ENCODE measurements at regions not wholly inside any gene's neighbourhood (a gene's known extent, or its start where the extent isn't known, plus 50 kb on each side); places are given as distances from the start of the nearest gene placed in this dataset.
A peak's percentile ranks its signal among the peaks of the same experiment; 100 is the strongest.
"Not testable (repeated sequence)": the region's sequence is repeated elsewhere in the genome, so short reads cannot be mapped to it uniquely, and the experiment has no call there.

GRCh38 chr9:3648266-3648665 is 122.5 kb upstream of the RFX3 start:
- no CpG with 5 or more reads among the region's 6 CpGs for WGBS (ENCODE audit: insufficient coverage)
- no peak overlapping the region for H3K27ac ChIP-seq (ENCODE audit: insufficient read depth in 1 of 2, low read depth in 1 of 2, low read length in 2 of 2, poor library complexity in 1 of 2, severe bottlenecking in 2 of 2)
- H3K36me3 ChIP-seq (ENCODE audit: control insufficient read depth in 4 of 4, insufficient read depth in 4 of 4, low read length in 3 of 4) = no peaks in the 10 kb centered on the region
- ChIA-PET CTCF (interaction anchor here (1.3 to 2.0 kb wide), 3 partner anchors 11 to 181 kb away, joined by 4 to 9 read pairs (median 5); partner anchors contain the start of gene RFX3), POLR2A (interaction anchor here (0.5 to 1.0 kb wide), 2 partner anchors 79 to 122 kb away, joined by 3 read pairs; partner anchors contain the start of gene RFX3)
- peaks cover 0 to 3% (median 0%) of the 10 kb centered on the region in 4 experiments for H3K4me1 ChIP-seq (ENCODE audit: control extremely low read depth in 1 of 4, control insufficient read depth in 4 of 4, insufficient read depth in 4 of 4, low read length in 3 of 4)
- H3K4me3 ChIP-seq (ENCODE audit: control insufficient read depth in 1 of 7, extremely low read depth in 1 of 7, insufficient read depth in 4 of 7, low read depth in 2 of 7, low read length in 6 of 7) = no peak overlapping the region
- no peak for DNase-seq
- no peaks in the 10 kb centered on the region for H3K9me3 ChIP-seq (ENCODE audit: control extremely low read depth in 1 of 5, control insufficient read depth in 4 of 5, insufficient read depth in 2 of 5, low read depth in 1 of 5, low read length in 4 of 5)
- H3K27me3 ChIP-seq (replicated peaks in 2 of 5; ENCODE audit: control insufficient read depth in 4 of 5, insufficient read depth in 5 of 5, low read length in 4 of 5) = no peaks in the 10 kb centered on the region

- ChIA-PET POLR2A (interaction anchor here (1.0 kb wide), 1 partner anchor 121 kb away, joined by 3 read pairs; the partner anchor contains the start of gene RFX3), CTCF (interaction anchor here (1.3 to 2.0 kb wide), 3 partner anchors 11 to 180 kb away, joined by 4 to 9 read pairs (median 5); partner anchors contain the start of gene RFX3)
- H3K9me3 ChIP-seq (ENCODE audit: control extremely low read depth in 1 of 5, control insufficient read depth in 4 of 5, insufficient read depth in 2 of 5, low read depth in 1 of 5, low read length in 4 of 5) = no peaks in the 10 kb centered on the region
- peaks cover 0 to 3% (median 0%) of the 10 kb centered on the region in 4 experiments for H3K4me1 ChIP-seq (ENCODE audit: control extremely low read depth in 1 of 4, control insufficient read depth in 4 of 4, insufficient read depth in 4 of 4, low read length in 3 of 4)
- H3K27ac ChIP-seq (ENCODE audit: insufficient read depth in 1 of 2, low read depth in 1 of 2, low read length in 2 of 2, poor library complexity in 1 of 2, severe bottlenecking in 2 of 2) = no peak overlapping the region
- no peaks in the 10 kb centered on the region for H3K27me3 ChIP-seq (replicated peaks in 2 of 5; ENCODE audit: control insufficient read depth in 4 of 5, insufficient read depth in 5 of 5, low read length in 4 of 5)
- H3K36me3 ChIP-seq (ENCODE audit: control insufficient read depth in 4 of 4, insufficient read depth in 4 of 4, low read length in 3 of 4) = no peaks in the 10 kb centered on the region
- no peak overlapping the region for H3K4me3 ChIP-seq (ENCODE audit: control insufficient read depth in 1 of 7, extremely low read depth in 1 of 7, insufficient read depth in 4 of 7, low read depth in 2 of 7, low read length in 6 of 7)
- 60% methylated on average over 1 of the region's 1 CpG for WGBS (ENCODE audit: insufficient coverage)
- peak; percentile 14 to 21 (median 18) for DNase-seq
Measured at GRCh38 chr9:3647652-3648051, 121.9 kb upstream of the RFX3 start.

GRCh38 chr9:3646226-3646625 is 120.4 kb upstream of the RFX3 start:
- POLR2A ChIA-PET = interaction anchor here (0.6 kb wide), 1 partner anchor 954 kb away, joined by 3 read pairs; no protein-coding TSS in a partner anchor
- DNase-seq = no peak
- Histone ChIP-seq H3K4me3 (ENCODE audit: control insufficient read depth in 1 of 7, extremely low read depth in 1 of 7, insufficient read depth in 4 of 7, low read depth in 2 of 7, low read length in 6 of 7) (no peak overlapping the region), H3K36me3 (ENCODE audit: control insufficient read depth in 4 of 4, insufficient read depth in 4 of 4, low read length in 3 of 4) (no peaks in the 10 kb centered on the region), H3K4me1 (ENCODE audit: control extremely low read depth in 1 of 4, control insufficient read depth in 4 of 4, insufficient read depth in 4 of 4, low read length in 3 of 4) (peaks cover 0 to 2% (median 0%) of the 10 kb centered on the region in 4 experiments), H3K27ac (ENCODE audit: insufficient read depth in 1 of 2, low read depth in 1 of 2, low read length in 2 of 2, poor library complexity in 1 of 2, severe bottlenecking in 2 of 2) (no peak overlapping the region), H3K27me3 (replicated peaks in 2 of 5; ENCODE audit: control insufficient read depth in 4 of 5, insufficient read depth in 5 of 5, low read length in 4 of 5) (no peaks in the 10 kb centered on the region), H3K9me3 (ENCODE audit: control extremely low read depth in 1 of 5, control insufficient read depth in 4 of 5, insufficient read depth in 2 of 5, low read depth in 1 of 5, low read length in 4 of 5) (no peaks in the 10 kb centered on the region)
- 100% methylated on average over 1 of the region's 1 CpG for WGBS (ENCODE audit: insufficient coverage)
- CTCF ChIA-PET = interaction anchor here (1.3 kb wide), 2 partner anchors 11 to 405 kb away, joined by 3 to 4 read pairs; no protein-coding TSS in a partner anchor

GRCh38 chr9:3642075-3642474 is 116.3 kb upstream of the RFX3 start:
- H3K9me3 ChIP-seq (ENCODE audit: control extremely low read depth in 1 of 5, control insufficient read depth in 4 of 5, insufficient read depth in 2 of 5, low read depth in 1 of 5, low read length in 4 of 5); H3K27me3 ChIP-seq (replicated peaks in 2 of 5; ENCODE audit: control insufficient read depth in 4 of 5, insufficient read depth in 5 of 5, low read length in 4 of 5); POLR2A ChIA-PET; H3K36me3 ChIP-seq (ENCODE audit: control insufficient read depth in 4 of 4, insufficient read depth in 4 of 4, low read length in 3 of 4); H3K4me1 ChIP-seq (ENCODE audit: control extremely low read depth in 1 of 4, control insufficient read depth in 4 of 4, insufficient read depth in 4 of 4, low read length in 3 of 4); CTCF ChIA-PET; H3K4me3 ChIP-seq (ENCODE audit: control insufficient read depth in 1 of 7, extremely low read depth in 1 of 7, insufficient read depth in 4 of 7, low read depth in 2 of 7, low read length in 6 of 7); H3K27ac ChIP-seq (ENCODE audit: insufficient read depth in 1 of 2, low read depth in 1 of 2, low read length in 2 of 2, poor library complexity in 1 of 2, severe bottlenecking in 2 of 2); DNase-seq: not testable (repeated sequence)
- 92% methylated on average over 3 of the region's 6 CpGs for WGBS (ENCODE audit: insufficient coverage)

GRCh38 chr9:3629495-3629894 is 103.7 kb upstream of the RFX3 start:
- ChIA-PET CTCF (no interaction called here), POLR2A (no interaction called here)
- Histone ChIP-seq H3K27me3 (replicated peaks in 2 of 5; ENCODE audit: control insufficient read depth in 4 of 5, insufficient read depth in 5 of 5, low read length in 4 of 5) (no peaks in the 10 kb centered on the region), H3K36me3 (ENCODE audit: control insufficient read depth in 4 of 4, insufficient read depth in 4 of 4, low read length in 3 of 4) (peaks cover 0 to 6% (median 0%) of the 10 kb centered on the region in 4 experiments), H3K9me3 (ENCODE audit: control extremely low read depth in 1 of 5, control insufficient read depth in 4 of 5, insufficient read depth in 2 of 5, low read depth in 1 of 5, low read length in 4 of 5) (peaks cover 0 to 10% (median 2%) of the 10 kb centered on the region in 5 experiments), H3K4me1 (ENCODE audit: control extremely low read depth in 1 of 4, control insufficient read depth in 4 of 4, insufficient read depth in 4 of 4, low read length in 3 of 4) (no peaks in the 10 kb centered on the region), H3K27ac (ENCODE audit: insufficient read depth in 1 of 2, low read depth in 1 of 2, low read length in 2 of 2, poor library complexity in 1 of 2, severe bottlenecking in 2 of 2) (no peak overlapping the region), H3K4me3 (ENCODE audit: control insufficient read depth in 1 of 7, extremely low read depth in 1 of 7, insufficient read depth in 4 of 7, low read depth in 2 of 7, low read length in 6 of 7) (no peak overlapping the region)
- DNase-seq = no peak
- 100% methylated on average over 1 of the region's 1 CpG for WGBS (ENCODE audit: insufficient coverage)

GRCh38 chr9:3628239-3628638 is 102.4 kb upstream of the RFX3 start:
- H3K36me3 ChIP-seq (ENCODE audit: control insufficient read depth in 4 of 4, insufficient read depth in 4 of 4, low read length in 3 of 4) = peaks cover 0 to 6% (median 0%) of the 10 kb centered on the region in 4 experiments

GRCh38 chr9:3608011-3608410 is 82.2 kb upstream of the RFX3 start:
- CTCF ChIA-PET = no interaction called here
- WGBS (ENCODE audit: insufficient coverage) = no CpG with 5 or more reads among the region's 5 CpGs
- POLR2A ChIA-PET = no interaction called here

More at GRCh38 chr9:3628239-3628638, 102.4 kb upstream of the RFX3 start:
- no peak for DNase-seq
- Histone ChIP-seq H3K4me3 (ENCODE audit: control insufficient read depth in 1 of 7, extremely low read depth in 1 of 7, insufficient read depth in 4 of 7, low read depth in 2 of 7, low read length in 6 of 7) (no peak overlapping the region), H3K27ac (ENCODE audit: insufficient read depth in 1 of 2, low read depth in 1 of 2, low read length in 2 of 2, poor library complexity in 1 of 2, severe bottlenecking in 2 of 2) (no peak overlapping the region), H3K4me1 (ENCODE audit: control extremely low read depth in 1 of 4, control insufficient read depth in 4 of 4, insufficient read depth in 4 of 4, low read length in 3 of 4) (no peaks in the 10 kb centered on the region), H3K9me3 (ENCODE audit: control extremely low read depth in 1 of 5, control insufficient read depth in 4 of 5, insufficient read depth in 2 of 5, low read depth in 1 of 5, low read length in 4 of 5) (peaks cover 0 to 13% (median 2%) of the 10 kb centered on the region in 5 experiments), H3K27me3 (replicated peaks in 2 of 5; ENCODE audit: control insufficient read depth in 4 of 5, insufficient read depth in 5 of 5, low read length in 4 of 5) (no peaks in the 10 kb centered on the region)
- POLR2A ChIA-PET = no interaction called here
- CTCF ChIA-PET = interaction anchor here (1.4 kb wide), 1 partner anchor 27 kb away, joined by 3 read pairs; no protein-coding TSS in a partner anchor

More at GRCh38 chr9:3608011-3608410, 82.2 kb upstream of the RFX3 start:
- Histone ChIP-seq H3K36me3 (ENCODE audit: control insufficient read depth in 4 of 4, insufficient read depth in 4 of 4, low read length in 3 of 4) (peaks cover 0 to 3% (median 0%) of the 10 kb centered on the region in 4 experiments), H3K27ac (ENCODE audit: insufficient read depth in 1 of 2, low read depth in 1 of 2, low read length in 2 of 2, poor library complexity in 1 of 2, severe bottlenecking in 2 of 2) (no peak overlapping the region), H3K27me3 (replicated peaks in 2 of 5; ENCODE audit: control insufficient read depth in 4 of 5, insufficient read depth in 5 of 5, low read length in 4 of 5) (no peaks in the 10 kb centered on the region), H3K4me3 (ENCODE audit: control insufficient read depth in 1 of 7, extremely low read depth in 1 of 7, insufficient read depth in 4 of 7, low read depth in 2 of 7, low read length in 6 of 7) (no peak overlapping the region), H3K9me3 (ENCODE audit: control extremely low read depth in 1 of 5, control insufficient read depth in 4 of 5, insufficient read depth in 2 of 5, low read depth in 1 of 5, low read length in 4 of 5) (peaks cover 0 to 13% (median 2%) of the 10 kb centered on the region in 5 experiments), H3K4me1 (ENCODE audit: control extremely low read depth in 1 of 4, control insufficient read depth in 4 of 4, insufficient read depth in 4 of 4, low read length in 3 of 4) (no peaks in the 10 kb centered on the region)
- DNase-seq = no peak

Data from common myeloid progenitor, CD34-positive (primary cell).